Epithelial cell of esophagus (primary cell): ENCODE measurements at regions not wholly inside any gene's neighbourhood (a gene's known extent, or its start where the extent isn't known, plus 50 kb on each side); places are given as distances from the start of the nearest gene placed in this dataset.

Source experiments
- DNase-seq: peaks from one replicate; pipeline ENCODE4 v3.0.0; 2010; ENCODE audit warnings: low read depth
- H3K4me3 ChIP-seq: 2 replicates; pipeline ENCODE4 v1.5.1; 2011; ENCODE audit warnings: mild to moderate bottlenecking, low read length, control low read depth
- CTCF ChIP-seq: IDR thresholded peaks from 2 replicates; pipeline ENCODE4 v1.5.1; 2011; ENCODE audit warnings: low read depth, mild to moderate bottlenecking, low read length, control low read depth, inconsistent platforms; ENCODE audit not compliant: insufficient read depth; ENCODE audit errors: missing control alignments

- H3K4me3 ChIP-seq = no peak overlapping the region
- peak; percentile 60 for DNase-seq
- TF ChIP-seq CTCF = no peak
These were observed 280.1 kb downstream of the VRK1 start for GRCh38 chr14:97077253-97077653.

- no peak overlapping the region for H3K4me3 ChIP-seq
- DNase-seq = no peak
- no peak for TF ChIP-seq CTCF
These were observed 280.5 kb downstream of the VRK1 start for GRCh38 chr14:97077687-97078086.

GRCh38 chr14:97080991-97081390, 283.8 kb downstream of the VRK1 start:
- TF ChIP-seq CTCF = no peak

GRCh38 chr14:97095269-97095668, 298.1 kb downstream of the VRK1 start:
- DNase-seq = no peak
- no peak overlapping the region for H3K4me3 ChIP-seq
- no peak for TF ChIP-seq CTCF

More at GRCh38 chr14:97080991-97081390, 283.8 kb downstream of the VRK1 start:
- DNase-seq = no peak
- H3K4me3 ChIP-seq = no peak overlapping the region

GRCh38 chr14:97097296-97097695, 300.1 kb downstream of the VRK1 start:
- no peak overlapping the region for H3K4me3 ChIP-seq
- no peak for DNase-seq
- TF ChIP-seq CTCF = no peak

- TF ChIP-seq CTCF = no peak
- no peak overlapping the region for H3K4me3 ChIP-seq
- no peak for DNase-seq
These were observed 303.1 kb downstream of the VRK1 start for GRCh38 chr14:97100306-97100705.

GRCh38 chr14:97101561-97101960, 304.4 kb downstream of the VRK1 start:
- no peak for TF ChIP-seq CTCF

More at GRCh38 chr14:97101561-97101960, 304.4 kb downstream of the VRK1 start:
- DNase-seq = no peak
- H3K4me3 ChIP-seq = no peak overlapping the region
